Ureter (tissue), 1 donor: ENCODE measurements at regions not wholly inside any gene's neighbourhood (a gene's known extent, or its start where the extent isn't known, plus 50 kb on each side); places are given as distances from the start of the nearest gene placed in this dataset.
"Not testable (repeated sequence)": the region's sequence is repeated elsewhere in the genome, so short reads cannot be mapped to it uniquely, and the experiment has no call there.

ENCODE experiments used
- DNase-seq: peaks from one replicate; pipeline ENCODE4 v3.0.0-alpha.2; 2020; ENCODE audit warnings: low spot score
- donor health status: DM: yes; HTN: yes; CAD: no.

DNA sequence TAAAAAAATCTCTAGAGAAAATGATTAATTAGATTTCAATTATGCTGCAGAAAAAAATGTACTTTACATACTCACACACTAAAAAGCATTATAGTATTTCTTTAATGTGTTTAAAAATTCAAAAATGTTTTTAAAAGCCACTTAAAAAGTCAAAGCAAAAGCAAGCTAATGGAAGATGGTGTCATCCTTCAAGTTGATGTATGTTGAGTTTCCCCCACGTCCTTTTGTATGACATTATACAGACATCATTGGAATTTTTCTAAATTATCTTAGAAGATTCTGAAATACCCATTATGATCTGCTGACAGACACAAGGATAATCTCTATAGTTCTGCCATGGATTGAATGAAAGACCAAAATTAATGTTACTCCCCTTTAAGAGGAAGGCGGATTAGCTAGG, 393.7 kb upstream of the TENM3 start:
- DNase-seq: no peak

DNA sequence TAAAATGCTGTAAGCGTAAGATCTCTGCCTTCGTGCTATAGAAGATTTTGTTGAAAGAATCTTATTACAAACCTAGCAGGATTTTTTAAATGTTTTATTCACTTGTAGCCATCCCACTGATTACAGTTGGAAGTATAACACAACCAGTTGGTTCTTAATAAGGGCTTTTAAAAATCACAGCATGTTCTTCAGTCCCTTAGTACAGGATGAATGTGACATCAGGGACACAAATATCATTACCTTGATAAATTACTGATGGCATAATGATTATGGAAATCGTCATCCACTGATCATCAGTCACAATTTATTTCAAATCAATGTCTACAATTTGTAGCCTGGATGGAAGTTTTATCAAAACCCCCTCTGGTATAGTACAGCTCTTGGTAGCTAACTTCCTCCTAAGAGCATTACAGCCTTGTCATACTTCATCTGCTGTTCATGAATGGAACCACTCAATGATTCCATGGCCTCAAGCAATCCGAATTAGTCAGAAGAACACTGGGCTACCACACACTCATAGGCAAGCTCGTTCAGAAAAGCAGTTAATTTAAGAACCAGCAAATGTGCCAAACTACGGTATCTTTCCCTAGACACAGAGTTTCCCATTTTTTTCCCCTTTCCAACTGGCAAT, 389.2 kb upstream of the TENM3 start:
- no peak for DNase-seq

- no peak for DNase-seq
Observed at GRCh38 chr4:181855307-181855706, 387.9 kb upstream of the TENM3 start.

DNA sequence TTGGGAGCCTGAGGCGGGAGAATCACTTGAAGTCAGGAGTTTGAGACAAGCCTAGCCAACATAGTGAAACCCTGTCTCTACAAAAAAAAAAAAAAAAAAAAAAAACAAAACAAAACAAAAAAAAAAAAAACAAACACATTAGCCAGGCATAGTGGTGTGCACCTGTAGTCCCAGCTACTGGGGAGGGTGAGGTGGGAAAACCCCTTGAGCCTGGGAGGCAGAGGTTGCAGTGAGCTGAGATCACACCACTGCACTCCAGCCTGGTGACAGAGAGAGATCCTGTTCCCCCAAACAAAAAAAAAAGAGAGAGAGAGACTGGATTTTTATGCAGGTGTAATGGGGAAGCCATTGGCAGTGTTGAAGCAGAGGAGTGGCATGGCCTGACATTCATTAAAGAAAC, 385.7 kb upstream of the TENM3 start:
- DNase-seq: not testable (repeated sequence)

- no peak for DNase-seq
Observed at GRCh38 chr4:181858741-181859140, 384.5 kb upstream of the TENM3 start.

GRCh38 chr4:181859439-181859838, 383.8 kb upstream of the TENM3 start:
- no peak for DNase-seq

DNA sequence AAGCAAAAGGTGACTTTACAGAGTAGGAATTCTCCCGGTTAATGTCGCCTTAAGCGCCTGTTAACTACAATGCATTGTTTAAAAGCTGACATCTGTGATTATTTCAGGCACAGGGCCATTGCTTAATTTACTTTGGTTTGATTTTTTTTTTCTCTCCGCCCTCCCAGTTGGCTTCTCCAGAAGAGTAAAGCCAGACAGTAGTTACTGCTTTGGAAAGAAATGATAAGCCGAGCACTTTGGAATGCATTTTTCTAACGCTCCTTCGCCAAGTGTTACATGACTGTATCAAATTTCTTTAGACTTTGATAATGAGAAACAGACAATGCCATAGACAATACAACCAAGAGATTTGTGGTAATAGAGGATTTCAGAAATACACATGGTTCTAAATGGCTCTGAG, 383.0 kb upstream of the TENM3 start:
- DNase-seq: no peak

DNA sequence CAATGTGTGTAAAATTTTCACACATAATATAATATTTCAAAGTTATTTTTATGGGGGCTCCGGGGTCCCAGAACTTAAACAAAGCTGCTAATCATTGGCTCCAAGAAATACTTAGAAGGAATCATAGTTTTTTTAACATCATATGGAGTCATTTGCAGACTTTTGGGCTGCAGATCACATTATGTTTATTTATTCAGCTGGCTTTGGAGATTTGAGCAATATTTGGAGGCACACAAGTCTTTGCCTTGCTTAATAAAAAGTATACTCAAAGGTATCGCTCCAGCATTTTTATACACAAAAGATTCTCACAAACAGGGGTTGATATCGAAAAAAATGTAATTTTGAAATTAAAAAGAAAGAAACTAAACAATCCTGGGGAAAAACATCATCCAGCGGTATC, 382.5 kb upstream of the TENM3 start:
- DNase-seq: no peak

DNA sequence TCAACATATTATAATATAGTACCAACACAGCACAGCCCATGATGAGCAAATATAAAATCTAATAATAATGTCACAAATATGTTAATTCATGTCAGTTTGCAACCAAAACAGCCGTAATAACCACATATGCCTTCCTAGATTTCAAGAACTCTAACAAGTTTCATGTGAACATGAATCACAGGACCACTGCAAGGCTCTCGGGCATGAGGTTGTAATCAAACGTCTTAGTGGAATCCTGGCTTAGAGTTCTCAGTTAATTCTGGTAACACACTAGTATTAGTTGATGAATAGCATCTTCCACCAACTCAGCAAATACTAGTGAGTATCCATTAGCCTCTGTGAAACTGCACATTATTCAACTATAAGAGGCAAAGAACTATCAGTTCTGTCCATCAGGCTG, 379.3 kb upstream of the TENM3 start:
- DNase-seq: no peak

GRCh38 chr4:181870326-181870725, 372.9 kb upstream of the TENM3 start:
- no peak for DNase-seq

GRCh38 chr4:181874602-181875001, 368.6 kb upstream of the TENM3 start:
- no peak for DNase-seq

- no peak for DNase-seq
Observed at GRCh38 chr4:181877329-181877848, 365.8 kb upstream of the TENM3 start.

DNA sequence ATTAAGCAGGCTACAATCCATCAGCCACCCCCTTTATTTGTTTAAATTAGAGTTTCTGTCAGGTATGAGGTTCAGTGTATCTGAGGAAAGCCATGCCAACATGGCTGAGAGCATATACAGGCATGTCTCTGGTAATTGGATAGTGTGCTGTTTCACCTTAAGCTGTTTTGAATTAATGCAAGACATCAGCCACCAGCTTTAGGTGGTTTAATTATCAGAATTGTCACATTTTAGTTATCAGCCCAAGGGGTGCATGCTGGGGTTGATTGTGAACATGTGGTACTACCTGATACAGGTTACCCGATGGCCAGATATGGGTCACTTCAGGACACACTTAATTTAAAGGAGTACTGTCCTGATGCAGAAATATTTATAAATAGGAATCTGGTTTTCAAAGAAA, 353.2 kb upstream of the TENM3 start:
- no peak for DNase-seq

- no peak for DNase-seq
Observed at GRCh38 chr4:181890911-181891310, 352.3 kb upstream of the TENM3 start.

- DNase-seq: no peak
Observed at GRCh38 chr4:181896614-181897013, 346.6 kb upstream of the TENM3 start.

DNA sequence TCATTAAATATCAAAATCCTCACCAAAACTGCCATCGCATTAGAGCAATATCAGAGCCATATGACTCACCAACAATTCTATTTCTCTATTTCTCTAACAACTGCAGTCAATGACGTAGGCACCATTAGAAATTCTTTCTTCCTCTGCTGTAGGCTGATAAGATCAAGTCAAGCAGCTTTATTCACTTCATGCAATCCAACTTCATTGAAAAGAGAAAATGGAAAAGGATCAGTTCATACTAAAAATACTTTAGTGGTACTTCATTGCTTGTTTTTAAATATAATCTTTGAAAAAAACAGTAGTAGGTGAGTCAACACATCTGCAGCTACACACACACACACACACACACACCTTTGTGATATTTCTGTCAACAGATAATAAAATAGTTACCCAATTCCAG, 345.3 kb upstream of the TENM3 start:
- no peak for DNase-seq

GRCh38 chr4:181902404-181902803, 340.8 kb upstream of the TENM3 start:
- DNase-seq: not testable (repeated sequence)

DNA sequence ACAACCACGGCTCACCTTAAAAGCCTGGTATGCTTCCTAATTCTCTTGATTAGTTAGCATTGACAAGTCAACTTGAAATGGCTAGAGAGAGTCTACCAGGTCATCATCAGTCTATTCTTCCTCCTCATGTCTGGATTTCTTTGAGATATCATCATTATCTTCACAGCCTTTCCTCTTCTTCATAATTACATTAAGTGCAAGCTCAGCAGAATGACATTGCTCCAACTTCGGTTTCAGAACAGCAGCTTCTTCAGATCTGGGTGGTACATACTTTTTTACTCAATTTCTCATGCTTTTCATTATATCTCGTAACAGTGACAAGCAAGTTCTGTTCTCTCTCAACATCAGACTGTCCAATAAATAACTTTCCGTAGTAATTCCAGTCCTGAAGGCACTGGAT, 337.5 kb upstream of the TENM3 start:
- DNase-seq: no peak

DNA sequence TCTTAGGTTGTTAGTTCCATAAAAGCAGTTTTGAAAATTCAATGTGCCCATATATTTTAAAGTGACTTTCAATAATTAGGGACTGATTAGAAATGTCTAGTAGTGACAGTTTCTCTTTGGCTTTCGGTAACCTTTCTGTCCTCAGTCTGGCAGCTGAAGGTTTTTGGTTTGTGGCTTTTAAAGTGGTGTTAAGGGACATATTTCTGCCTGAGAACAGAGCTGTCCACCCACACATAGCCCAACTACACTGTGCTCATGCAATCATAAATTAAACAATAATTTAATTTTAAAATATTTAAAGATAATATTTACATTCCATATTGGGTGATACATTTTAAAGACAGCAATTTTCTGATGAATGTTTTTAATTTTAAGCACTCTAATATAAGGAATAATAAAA, 335.0 kb upstream of the TENM3 start:
- no peak for DNase-seq

- no peak for DNase-seq
Observed at GRCh38 chr4:181909368-181909767, 333.8 kb upstream of the TENM3 start.

DNA sequence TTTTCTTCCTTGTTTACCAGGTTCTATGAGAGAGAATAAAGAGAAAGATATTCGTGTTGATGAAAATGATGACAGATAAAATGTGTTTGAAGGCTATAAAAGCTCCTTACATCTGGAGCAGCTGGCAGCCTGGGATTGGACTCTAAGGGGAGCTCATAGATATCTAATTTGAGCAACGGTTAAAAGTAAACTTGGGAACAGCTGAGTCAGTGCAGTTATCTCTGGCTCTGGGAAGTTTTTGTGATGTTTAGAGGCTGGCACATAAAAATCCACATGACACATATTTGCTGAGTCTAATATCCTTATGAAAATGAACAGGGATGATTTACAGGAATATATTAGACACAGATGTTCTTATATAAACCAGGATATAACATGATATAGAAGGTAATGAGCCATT, 331.8 kb upstream of the TENM3 start:
- DNase-seq: no peak

DNA sequence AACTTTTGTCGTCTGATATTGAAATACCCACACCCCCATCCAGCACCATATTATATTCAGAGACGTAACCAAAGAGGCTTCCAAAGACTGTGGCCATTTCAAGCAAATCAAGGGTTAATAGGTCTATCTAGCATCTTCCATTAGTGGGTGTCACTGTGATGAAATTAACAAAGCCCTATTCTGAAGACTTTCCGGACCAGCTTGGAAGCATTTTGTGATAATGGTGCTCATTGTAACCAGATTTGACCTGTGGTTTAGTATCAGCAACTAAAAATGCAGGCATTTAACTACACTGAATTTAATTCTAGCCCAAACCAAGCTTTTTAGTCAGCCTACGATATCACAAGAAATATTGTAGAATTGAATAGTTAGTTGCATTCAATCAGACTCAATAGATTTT, 309.7 kb upstream of the TENM3 start:
- no peak for DNase-seq

- no peak for DNase-seq
Observed at GRCh38 chr4:181938631-181939030, 304.6 kb upstream of the TENM3 start.

DNA sequence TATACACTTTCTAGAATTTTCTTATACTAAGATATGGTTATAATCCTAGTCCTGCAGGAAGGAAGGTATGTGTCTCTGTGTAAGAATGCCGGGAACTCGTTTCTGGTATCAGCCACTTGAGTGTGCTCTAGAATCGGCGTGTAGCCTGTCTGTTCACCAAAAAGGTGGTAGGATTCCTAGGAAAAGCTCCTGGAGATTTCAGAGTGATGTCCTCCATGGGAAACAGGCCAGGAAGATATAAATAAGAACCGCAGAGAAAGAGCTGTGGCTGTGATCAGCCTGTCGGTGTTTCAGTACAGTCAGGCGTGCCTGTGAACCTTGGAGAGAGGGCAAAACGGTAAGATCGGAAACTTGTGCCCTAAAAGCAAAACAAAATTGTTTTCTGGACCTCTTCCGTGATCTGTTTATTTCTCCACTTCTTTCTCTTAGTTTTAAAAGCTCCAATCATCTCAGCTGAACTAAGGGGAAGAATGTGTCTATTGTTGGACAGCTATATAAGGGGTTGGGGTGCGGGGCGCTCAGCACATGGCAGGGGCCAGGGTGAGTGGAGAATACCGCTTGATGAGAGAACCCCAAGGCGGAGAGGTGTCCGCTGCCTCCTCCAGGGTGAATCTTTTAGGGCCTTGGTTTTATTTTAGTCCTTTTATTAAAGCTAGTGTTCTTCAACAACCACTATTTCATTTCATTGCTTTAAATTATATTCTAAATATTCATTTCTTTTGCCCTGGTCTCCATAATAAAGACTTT, 303.8 kb upstream of the TENM3 start:
- DNase-seq: no peak
